ENCODE measurements at regions not wholly inside any gene's neighbourhood (a gene's known extent, or its start where the extent isn't known, plus 50 kb on each side); places are given as distances from the start of the nearest gene placed in this dataset.

DNA sequence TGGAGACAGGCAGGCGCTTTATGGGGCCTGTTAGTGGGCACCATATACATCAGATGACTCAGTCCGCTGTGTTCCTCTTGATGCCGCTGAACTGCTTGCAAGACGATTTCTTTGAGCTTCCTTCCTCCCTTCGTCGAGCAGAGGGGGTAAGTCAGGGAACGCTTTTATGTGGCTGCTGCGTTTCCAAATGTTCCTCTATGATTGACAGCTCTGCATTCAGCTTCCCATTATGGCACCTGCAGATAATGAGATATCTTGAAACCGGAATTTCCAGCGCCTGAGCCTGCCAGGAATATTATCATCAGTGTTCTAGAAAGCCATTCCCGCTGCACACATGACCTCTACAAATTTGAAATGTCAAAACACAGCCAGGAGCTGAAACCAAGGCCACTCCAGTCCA lies 257.0 kb downstream of the TSHZ3 start:
- no peak for DNase-seq (ENCODE audit: low spot score)

DNA sequence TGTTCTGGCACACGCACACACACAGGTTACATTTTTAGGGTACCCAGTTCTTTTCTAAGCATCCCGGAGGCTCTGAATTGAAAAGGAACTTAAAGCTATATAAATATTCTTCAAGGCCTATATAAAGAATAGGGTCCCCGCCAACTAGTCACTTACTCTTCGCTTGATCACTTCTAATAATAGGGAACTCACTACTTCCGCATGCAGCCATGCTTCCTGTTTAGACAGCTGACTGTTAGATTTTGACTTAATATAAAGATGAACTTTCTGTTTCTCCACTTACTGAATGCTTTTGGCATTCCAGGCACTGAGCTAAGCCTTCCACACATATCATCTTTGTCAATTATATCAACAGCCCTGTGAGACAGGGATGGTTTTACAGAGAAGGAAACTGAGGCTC lies 259.6 kb downstream of the TSHZ3 start:
- DNase-seq (ENCODE audit: low spot score) = no peak

DNA sequence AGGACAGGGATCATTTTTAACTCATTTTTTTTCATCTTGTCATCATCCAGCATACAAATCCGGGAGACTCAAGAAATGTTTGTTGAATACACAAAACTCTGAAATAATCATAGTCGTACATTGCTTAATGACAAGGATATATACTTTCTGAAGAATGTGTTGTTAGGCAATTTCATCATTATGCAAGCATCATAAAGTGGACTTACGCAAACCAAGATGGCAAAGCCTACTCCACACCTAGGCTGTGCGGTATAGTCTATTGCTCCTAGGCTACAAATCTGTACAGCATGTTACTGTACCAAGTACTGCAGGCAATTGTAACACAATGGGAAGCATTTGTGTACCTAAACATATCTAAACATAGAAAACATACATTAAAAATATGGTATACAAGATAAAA lies 264.1 kb downstream of the TSHZ3 start:
- DNase-seq (ENCODE audit: low spot score) = no peak

DNA sequence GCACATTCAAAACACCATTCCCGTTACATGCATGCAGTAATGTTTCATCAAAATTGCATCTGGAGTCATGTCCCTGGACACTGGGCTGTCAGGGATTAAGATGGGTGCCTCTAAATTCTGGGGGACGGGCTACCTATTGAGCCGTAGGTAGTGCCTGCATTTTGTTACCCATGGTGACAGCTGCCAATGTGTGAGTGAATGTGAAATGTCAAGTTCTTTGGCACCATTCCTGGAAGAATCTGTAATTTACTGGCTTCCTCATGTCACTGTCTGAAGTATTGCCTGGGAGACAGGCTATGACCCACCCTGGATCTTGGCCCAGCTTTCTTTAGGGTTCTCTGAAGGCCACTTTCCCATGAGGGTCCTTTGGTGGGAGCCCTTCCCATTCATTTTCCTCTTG lies 266.1 kb downstream of the TSHZ3 start:
- DNase-seq (ENCODE audit: low spot score) = no peak

DNA sequence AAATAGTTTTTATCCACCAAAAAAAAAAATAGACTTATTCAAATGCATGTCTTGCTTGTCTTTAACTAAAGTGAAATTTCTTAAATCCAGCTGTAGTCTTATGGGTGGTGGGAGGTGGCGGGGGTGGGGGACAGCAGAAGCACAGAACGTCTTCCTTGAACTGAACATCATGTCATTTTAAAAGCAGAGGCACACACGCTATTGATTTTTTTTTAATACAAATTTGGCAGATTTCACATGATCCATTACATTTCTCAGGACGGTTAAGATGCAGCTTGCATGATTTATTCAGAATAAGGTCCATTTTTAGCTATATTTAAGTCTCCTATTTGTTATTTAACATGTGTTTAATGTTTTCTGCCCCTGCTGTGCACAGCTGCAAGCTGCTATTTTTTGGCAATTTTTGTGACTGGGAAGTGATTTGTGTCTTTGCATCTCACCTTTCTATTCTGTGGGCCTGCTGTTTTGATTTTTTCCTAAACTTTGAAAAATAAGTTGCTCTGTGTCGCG lies 274.0 kb downstream of the TSHZ3 start:
- no peak for DNase-seq (ENCODE audit: low spot score)

DNA sequence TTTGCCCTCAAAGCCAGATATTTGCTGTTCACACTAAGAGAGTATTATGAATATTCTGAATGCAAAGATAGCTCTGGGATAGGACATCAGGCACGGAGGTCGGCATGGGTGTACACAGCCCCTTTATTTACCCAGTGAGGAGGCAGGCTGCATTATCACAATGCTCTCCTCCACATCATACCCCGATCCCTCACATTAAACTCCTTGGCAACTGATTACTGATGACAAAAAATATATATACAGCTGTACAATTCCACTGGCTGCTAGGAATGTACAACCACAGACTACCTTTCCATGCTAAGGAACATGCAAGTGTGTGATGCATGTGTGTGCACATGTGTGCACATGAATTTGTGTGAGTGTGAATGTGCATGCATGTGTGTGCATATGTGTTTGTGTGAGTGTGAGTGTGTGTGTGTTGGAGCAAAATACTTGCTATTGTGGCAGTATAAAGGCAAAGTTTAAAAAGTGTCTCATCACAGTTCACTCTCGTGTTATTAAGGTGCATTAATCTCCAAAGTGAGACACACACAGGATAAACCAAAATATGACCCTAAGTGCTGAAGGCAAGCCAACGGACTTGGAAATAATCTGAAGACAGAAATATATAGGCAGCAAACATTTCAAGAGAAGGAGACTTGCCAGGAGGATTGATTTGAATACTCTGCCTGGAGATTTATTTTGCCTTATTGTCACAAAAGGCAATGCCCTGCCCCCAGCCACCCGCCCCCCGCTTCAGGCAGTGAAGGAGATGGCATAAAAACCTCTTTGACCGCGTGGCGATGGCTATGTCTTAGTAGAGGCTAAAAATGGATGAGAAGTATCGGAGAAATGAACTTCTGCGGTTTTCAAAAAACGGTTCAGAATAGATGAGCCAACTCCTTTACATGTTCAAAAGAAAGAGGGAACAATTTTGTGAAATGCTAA lies 274.8 kb downstream of the TSHZ3 start:
- DNase-seq (ENCODE audit: low spot score) = no peak

DNA sequence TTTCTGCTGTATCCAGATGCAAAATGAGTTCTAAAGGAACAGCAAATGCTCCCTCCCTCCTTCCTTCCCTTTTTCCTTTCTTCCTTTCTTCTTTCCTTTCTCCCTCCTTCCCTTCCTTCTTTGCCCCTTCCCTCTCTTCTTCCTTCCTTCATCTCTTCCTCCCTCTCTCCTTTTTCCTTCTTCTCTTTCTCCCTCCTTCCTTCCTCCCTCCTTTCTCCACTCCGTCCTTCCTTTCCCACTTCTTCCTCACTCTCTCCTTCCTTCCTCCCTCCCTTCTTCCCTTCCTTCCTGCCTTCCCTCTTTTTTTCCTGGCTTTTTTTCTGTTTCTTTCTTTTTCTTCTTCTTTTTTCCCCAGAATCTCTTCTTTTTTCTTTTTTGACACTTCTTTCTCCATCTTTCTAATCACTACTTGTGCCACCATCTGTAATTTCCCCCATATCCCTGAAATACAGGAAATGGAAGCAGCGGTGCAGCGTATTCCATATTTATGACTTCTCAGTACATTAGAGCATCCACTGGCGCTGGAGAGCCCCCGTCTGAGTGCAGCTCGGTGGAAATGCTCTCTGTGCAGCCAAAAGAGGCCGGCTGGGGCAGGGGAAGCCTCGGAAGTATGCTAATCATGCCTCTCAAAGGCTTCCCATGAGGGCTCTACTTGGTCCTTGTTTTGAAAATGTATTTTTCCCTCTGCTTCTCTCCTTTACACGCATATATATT lies 275.6 kb downstream of the TSHZ3 start:
- DNase-seq (ENCODE audit: low spot score) = no peak

DNA sequence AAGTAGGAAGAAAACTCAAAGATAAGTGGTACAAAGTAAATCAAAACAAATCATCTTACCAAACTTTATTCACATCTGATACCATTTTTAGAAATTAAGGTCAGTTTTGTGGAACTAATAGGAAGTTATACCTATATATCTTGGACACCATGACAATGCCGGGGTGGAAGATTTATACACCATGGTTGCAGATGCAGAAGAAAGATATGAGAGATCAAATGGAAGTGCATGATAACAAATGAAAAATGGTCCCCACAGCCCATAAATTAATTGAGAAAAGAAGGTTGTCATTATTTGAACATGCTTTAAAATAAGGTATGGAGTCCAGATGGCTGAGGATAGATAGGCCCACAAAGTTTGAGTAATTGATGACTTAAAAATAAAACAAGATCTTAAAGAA lies 276.8 kb downstream of the TSHZ3 start:
- no peak for DNase-seq (ENCODE audit: low spot score)

DNA sequence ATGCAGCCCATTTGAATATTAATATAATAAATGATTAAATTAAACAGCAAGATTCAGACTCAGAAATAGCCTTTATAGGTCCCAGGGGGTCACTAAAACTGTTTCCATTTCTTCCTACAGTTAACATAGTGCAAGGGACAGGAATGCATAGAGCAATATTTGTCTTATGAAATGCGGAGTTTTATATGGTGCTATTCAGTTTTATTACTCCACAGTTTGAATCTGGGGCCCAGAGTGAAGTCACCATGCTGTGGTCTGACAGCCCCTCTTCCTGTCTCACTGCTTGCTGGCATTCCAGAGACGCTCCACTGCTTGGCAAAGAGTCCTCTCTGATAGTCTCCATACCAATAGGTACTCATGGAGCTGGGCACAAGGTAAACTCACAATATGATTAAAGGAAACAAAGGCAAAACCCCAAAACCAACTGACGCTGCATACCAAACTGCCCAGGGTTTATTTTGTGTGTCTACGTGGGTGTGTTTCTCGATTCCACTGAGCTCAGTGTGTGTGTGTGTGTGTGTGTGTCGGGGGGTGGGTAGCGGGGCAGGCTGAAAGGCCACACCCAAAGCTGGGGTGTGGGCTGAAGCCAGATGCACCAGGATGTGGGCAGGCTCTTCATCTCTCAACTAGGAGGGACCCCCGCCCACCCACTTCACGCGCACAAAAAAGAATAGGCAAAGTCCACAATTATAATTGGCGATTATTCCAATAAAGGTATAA lies 277.9 kb downstream of the TSHZ3 start:
- no peak for DNase-seq (ENCODE audit: low spot score)

DNA sequence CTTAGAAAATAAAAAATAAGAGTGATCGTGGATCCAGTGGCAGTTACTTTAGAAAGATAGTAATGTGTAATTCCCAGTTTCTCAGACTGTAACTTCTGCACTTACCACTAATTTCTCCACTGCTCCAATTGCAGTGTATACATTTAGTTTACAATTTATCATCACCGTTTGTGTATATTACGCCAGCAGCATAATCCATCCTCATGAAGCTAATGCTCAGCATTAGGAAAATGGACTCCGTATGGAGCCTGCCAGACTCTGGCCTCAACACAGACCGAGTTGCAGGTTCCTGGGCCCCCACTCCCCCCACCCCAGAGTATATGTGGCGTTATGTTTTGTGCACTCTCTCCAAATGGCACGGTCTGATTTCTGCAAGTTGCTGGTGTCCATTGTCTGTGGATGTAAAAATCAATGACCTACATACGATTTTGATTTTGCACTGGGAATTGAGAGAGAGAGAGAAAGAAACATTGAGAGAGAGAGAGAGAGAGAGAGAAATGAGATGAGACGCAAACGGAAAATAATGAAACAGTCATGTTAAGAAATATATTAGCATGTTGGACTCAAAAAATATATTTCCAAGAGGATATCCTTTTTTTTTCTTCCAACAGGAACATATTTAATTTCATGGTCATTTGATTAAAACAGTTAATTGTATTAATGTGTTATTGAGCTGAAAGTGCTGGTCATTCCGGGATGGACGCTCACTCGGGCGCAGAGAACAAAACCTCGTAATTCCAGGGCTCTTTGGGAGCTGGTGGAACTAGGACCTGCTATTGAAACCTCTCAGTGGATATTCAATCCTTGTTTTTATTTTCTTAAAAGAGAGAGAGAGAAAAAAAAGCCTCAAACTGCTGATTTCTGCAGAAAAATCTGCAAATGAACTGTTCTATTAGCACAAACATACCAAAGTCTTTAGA lies 278.8 kb downstream of the TSHZ3 start:
- DNase-seq (ENCODE audit: low spot score) = no peak

DNA sequence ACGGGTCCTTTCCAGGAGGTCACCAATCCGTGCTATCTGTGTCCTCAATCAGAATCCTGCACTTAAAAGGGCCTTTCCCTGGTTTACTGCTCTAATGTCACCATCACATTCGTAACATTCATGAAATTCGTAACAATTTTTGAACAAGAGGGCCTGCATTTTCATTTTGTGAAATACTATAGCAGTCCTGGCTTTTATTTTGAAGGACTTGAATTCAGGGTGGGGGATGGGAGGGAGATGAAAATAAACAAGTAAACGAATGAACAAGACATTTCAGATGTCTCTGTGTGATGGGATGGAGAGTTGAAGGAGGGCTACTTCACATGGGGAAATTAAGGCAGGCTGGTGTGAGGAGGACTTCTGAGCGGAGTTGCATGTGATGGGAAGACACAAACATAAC lies 281.0 kb downstream of the TSHZ3 start:
- DNase-seq (ENCODE audit: low spot score) = no peak

DNA sequence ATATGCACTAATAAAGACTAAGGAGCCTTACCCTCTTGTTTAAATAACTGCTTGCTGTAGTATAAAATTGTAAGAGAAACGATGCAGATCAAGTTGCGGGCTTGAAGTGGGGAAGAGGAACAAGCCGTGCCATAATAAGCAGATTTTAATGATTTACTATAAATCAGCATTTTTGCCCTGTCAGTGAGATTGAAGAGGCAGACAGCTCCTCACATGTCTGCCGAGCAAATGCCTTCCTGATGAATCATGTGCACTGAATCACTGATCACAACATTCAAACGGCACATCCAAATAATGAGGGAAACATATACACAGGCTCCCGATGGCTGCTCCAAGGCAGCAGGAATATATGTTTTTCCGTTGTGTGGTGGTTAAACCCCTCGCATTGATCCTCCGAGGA lies 282.9 kb downstream of the TSHZ3 start:
- peak; percentile 16 for DNase-seq (ENCODE audit: low spot score)

DNA sequence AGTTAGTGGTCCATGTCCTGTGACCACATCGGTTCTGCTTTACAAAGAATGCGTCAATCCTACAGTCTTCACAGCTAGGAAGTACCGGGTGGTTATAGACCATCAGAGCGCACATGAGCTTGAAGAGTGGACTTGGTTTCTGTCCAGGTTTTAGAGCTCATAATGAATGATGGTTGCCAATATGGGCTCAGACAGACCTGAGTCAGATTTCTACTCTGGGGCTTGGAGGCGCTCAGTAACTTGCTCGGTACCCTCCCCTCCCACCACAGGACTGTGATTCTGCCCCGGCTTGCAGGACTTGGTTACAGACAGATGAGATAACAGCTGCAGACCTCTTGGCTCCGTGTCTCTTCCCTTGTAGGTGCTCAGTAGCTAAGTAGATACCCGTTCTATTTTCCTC lies 284.7 kb downstream of the TSHZ3 start:
- no peak for DNase-seq (ENCODE audit: low spot score)

DNA sequence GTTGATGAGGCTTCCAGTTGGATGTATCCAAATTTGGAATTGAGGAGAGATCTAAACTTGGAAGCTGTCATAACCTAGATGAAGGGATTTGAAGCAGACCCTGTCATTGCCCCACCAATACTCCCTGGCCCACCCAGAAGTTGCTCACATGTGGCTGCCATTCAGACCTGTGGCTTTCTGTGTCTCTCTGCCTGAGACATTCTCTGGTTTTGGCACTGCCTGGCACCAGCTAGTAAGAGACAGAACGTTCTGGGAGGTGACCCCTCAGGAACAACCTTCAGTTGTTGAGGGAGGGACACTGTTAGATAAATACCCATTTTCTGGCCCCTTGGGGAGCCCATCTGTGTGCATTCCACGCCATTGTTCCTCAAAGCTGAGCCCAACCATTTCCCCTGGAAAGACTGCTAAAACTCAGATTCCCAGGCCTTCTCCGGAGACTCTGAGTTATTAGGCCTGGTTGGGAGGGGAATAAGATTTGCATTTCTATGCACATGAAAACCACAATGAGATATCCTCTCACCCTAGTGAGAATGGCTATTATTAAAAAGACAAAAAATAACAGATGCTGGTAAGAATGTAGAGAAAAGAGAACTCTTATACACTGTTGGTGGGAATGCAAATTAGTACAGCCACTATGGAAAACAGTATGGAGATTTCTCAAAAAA lies 290.4 kb downstream of the TSHZ3 start:
- DNase-seq (ENCODE audit: low spot score) = no peak

DNA sequence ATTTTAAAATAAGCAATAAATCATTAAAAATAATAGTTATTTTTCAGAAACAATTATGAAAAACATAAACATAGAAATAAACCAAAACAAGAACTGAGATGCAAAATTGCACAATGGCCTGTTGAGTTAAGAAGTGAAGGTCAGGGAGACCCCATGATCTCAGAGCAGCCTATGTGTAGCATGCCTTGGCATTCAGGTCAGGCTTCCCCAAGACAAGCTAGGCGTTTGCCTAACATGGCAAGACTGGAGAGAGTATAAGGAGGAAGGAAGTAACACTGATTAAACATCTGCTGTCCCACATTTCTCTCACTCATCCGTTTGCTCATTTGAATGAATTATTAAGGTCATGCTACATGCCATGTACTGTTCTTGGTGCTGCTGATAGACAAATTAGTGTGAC lies 291.8 kb downstream of the TSHZ3 start:
- no peak for DNase-seq (ENCODE audit: low spot score)

DNA sequence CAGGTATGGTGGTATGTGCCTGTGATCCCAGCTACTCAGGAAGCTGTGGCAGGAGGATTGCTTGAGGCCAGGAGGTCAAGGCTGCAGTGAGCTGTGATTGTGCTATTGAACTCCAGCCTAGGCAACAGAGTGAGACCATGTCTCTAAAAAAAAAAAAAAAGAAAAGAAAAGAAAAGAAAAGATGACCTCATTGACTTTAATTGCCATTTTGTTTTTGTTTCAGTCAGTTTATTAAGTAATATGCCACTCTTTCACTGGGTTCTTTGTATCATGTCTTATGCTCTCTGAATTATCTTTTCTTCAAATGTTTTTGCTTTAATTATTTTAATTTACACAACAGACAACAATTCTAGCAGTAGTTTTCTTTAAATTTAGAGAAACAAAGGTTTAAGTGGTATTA lies 293.8 kb downstream of the TSHZ3 start:
- DNase-seq (ENCODE audit: low spot score) = no peak

DNA sequence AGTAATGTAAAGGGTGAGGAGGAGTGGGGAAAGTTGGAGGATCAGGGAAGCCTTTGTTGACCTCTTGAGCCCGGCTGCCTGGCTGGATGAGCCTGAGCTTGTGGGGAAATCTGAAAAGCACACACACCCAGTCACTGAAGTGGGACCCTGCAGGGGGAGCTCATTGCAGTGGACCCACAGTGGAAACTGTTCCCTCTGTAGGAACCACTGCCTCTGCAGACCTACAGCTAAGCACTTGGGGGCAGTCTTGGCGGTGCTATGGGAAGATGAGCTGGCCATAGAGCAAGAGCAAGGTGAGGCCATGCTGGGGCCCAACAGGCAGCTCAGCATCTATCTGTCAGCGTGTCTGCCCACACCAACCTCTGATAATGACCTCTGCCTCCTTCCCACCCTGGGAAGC lies 294.8 kb downstream of the TSHZ3 start:
- DNase-seq (ENCODE audit: low spot score) = peak; percentile 53

DNA sequence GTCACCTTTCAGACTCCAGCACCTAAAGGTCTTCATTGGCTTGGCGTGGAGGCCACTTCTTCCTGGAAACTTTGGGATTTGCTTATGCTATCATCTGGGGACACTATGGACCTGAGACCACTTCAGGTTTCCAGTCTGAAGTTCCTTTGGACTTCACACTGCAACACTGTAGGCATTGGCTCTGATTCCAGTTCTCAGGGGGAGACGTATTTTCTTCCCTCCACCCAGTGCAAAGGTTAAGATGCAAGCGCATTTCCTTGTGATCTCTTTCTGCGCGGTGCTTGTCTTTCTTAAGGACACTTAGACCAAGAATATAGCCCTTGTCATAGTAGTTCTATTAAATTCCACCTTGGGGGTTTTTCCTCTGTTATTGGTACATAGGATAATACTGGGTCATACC lies 299.8 kb downstream of the TSHZ3 start:
- DNase-seq (ENCODE audit: low spot score) = no peak

DNA sequence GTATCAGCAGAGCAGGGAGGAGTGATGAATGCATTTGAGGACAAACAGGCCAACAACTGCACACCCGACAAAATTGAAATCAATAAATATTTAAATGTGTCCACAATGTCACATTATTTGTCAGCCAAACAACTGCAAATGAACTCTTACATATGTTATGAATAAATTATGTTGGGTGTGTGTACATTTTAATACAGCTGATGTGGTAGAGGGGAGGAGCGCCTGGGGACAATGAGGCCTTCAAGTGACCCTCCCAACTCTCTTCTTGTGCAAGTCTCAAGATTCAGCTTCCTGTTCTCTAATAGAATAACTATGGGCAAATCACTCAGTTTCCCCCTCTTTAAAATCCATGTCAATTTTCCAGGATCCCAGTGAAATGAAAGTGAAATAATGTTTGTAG lies 303.2 kb downstream of the TSHZ3 start:
- DNase-seq (ENCODE audit: low spot score) = no peak

DNA sequence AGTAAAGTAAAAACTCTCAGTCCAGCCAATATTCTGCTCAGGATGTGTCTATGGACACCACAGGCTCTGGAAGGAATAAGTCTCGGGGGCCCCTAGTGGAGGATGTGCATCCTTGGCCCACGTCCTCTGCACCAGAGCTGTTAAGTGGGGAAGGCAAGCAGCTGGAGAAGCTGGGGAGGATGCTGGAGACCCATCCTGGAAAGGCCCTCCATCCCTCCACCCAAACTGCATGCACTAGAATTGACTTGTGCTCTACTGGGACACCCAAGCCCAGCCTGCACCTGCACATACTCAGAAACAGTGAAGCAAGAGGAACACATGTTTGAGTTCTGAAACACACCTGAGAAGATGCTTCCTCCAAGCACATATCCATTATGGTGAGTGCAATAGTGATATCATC lies 307.8 kb downstream of the TSHZ3 start:
- no peak for DNase-seq (ENCODE audit: low spot score)

DNA sequence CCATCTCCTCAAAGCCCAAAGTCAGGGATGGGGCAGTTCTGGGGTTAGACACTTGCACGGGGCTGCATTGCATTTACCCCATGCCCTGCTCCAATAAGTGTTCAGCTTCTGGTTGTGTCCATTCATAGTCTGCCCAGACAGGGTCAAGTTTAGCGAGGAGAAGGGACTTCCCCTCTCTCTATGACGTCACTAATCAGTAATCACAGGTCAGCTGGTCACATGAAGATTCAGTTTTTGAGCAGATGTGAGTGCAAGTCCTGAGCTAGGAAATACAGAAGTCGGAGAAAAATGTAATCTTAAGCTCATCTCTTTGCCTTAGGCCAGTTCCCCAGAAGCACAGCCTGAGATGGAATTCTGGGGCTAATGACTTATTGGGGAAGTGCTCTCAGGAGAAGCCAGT lies 310.1 kb downstream of the TSHZ3 start:
- DNase-seq (ENCODE audit: low spot score) = no peak
